HG03520 (cell line): ENCODE measurements at regions not wholly inside any gene's neighbourhood (a gene's known extent, or its start where the extent isn't known, plus 50 kb on each side); places are given as distances from the start of the nearest gene placed in this dataset.
"Not testable (repeated sequence)": the region's sequence is repeated elsewhere in the genome, so short reads cannot be mapped to it uniquely, and the experiment has no call there.

Experiments
- ATAC-seq: cut with Tn5 transposase; IDR thresholded peaks from one replicate; pipeline ENCODE4 v1.9.1; 2021; ENCODE audit warnings: mild to moderate bottlenecking, moderate library complexity; ENCODE audit not compliant: unreplicated experiment

DNA sequence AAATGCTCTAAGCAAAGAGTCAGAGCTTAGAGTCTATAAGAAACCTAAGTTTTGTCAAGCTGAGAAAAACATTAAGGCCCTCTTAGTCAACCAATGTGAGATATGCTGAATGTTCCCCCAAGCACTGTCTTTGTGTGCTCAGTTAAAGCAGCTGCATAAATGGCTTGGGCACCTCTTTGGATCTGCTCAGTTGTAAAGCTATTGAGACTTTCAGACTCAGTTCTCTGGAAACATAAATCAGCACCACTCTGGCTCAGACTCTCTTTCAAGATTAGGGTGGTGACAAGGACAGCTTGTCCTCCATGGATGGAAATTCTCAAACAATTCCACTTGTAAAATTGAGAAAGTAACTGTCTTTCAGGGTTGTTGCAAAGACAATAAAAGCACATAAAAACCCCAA lies 807.9 kb downstream of the PRELID2 start:
- no peak for ATAC-seq

DNA sequence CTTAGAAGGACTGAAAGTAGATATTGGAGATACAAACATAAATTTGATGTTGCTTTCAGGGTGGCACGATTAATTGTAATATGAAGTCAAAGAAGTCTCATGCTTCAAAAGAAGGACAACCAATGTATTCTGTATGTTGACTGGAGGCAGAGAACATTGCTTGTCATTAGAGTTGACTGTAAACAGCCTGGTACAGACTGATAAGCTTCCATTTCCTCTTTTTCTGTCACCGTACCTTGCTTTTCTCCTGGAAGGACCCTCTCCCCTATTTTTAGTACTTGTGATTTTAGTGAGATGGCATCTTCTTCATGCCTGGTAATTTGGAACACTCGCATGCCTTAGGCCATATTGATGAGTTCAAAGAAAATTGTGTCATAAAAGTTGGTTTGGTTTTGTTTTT lies 809.4 kb downstream of the PRELID2 start:
- no peak for ATAC-seq

DNA sequence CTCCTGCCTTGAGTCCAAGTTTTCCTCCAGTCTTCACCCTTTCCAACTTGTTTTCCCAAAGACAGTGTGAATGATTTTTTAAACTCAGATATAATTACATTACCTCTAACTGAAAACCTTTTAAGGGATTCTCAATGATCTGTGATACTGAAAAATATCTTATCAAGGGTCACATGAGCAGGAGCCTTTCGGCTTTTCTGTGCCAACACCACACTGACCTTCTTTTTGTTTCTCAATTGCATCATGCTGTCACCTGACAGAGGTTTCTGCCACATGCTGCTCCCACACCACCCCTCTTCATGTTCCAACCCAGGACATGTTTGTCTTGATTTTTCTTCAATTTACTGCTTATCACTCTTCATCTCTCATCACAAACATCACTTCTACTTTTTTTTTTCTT lies 820.0 kb downstream of the PRELID2 start:
- ATAC-seq: no peak

DNA sequence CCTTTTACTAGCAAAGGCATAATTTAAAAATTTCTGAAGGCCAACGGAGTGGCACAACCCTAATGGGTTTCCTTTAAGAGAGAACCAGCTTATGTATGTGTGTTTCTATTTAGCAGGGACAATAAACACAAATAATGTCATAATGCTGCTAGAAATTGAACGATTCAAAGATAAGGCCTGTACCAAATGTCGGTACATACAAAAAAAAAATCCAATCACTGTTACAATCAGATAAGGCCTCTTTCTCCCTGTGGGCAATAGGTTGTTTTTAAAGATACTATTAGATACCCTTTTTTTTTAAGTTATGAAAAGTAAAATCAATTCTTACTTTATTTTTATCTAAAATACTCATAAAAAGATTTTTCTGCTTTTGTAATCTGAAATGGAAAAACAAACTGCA lies 821.0 kb downstream of the PRELID2 start:
- no peak for ATAC-seq

DNA sequence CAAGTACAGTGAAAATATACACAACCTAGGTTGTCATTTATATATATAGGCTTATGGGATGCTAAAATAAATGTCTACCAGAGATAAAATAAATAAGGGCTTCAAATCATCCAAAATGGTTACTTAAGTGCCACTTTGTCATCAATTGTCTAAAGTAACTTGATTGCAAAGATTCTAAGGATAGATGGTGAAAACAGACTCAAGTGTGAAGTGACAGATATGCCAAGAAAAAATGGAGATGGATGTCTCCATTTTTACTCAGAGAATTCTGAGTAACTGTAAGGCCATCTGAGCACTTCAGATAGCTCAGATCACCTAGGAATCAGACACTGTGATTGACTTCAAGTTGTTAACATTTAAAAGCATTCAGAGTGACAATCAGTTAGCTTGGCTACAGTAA lies 824.3 kb downstream of the PRELID2 start:
- no peak for ATAC-seq

DNA sequence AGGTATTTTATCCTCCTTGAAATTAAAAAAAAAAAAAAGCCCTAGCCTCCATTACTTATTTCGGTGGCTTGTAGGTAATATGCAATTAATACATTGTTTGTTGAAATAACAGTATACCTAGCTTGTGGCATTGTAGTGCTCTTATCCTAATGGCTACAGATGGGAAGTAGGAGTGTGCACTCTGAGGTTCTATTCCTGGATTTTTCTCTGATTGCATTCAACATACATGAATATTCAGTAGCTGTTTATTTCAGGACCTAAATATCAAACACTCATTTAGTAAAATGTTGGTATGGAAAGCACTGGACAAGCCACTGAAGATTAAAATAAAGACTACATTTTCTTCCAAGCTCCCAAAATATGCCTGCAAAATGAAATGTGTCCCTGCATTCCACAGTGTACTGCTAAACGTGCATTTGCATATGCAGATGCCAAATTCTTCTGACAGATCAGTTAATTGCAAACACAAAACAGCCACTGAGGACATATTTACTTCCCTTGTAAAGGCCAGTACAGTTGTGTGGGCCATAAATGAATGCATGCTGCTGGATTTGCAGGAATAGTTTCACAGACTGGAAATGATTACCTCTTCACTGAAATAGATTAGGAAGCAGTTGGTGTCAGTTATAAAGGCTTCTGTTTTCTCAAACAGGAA lies 826.1 kb downstream of the PRELID2 start:
- no peak for ATAC-seq

DNA sequence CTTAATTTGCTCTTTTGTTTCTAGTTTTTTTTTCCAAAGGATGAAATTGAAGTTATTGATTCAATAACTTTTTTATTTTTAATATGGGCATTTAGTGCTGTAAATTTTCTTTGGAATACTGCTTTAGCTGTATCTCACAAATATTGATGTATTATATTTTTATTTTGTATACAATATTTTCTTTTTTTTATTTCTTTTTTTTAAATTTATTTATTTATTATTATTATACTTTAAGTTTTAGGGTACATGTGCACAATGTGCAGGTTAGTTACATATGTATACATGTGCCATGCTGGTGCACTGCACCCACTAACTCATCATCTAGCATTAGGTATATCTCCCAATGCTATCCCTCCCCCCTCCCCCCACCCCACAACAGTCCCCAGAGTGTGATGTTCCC lies 823.7 kb downstream of the KCTD16 start:
- not testable (repeated sequence) for ATAC-seq

DNA sequence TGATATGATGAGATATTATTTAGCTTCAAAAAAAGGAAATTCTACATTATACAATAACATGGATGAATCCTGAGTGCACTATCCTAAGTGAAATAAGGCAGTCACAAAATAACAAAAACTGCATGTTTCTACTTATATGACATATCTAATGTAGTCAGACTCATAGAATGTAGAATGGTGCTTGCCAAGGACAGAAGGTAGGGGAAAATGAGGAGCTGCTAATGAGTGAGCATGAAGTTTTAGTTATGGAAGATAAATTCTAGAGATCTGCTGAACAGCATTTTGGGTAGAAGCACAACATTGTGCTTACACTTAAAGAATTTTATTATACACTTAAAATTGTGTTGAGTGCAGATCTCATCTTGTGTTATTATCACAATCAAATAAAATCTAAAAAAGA lies 812.4 kb downstream of the KCTD16 start:
- no peak for ATAC-seq

DNA sequence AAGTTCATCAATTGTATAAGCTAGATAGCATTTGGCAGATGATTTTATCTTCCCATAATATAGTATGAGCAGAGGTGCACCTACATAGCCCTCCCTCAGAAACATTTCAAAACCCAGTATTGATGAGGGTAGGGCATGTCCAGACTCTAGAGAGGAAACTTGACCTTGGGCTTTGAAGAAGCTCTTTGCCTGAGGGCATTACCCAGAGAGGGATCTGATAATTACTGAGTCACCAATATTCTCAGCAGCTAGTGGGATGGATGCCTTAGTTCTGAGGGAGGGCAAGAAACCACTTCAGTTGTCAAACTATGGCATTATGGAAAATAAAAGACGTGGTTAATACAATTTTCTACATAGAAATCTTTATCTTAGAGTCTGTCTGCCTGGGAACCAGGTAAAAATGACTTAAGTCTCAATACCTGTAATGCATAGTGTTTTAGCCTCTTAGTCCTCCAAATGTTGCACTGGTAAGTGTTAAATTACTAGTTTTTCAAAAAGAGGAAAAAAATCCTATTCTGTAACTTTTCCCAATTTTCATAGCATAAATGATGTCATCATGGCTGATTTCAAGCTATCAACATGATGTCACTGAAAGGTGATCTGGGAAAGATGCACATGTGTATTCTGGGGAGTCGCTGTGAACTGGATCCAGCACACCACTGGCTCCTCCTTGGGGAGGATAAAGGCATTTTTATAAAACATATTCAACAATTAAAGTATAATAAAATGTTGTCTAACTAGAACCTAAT lies 809.0 kb downstream of the KCTD16 start:
- ATAC-seq: no peak

DNA sequence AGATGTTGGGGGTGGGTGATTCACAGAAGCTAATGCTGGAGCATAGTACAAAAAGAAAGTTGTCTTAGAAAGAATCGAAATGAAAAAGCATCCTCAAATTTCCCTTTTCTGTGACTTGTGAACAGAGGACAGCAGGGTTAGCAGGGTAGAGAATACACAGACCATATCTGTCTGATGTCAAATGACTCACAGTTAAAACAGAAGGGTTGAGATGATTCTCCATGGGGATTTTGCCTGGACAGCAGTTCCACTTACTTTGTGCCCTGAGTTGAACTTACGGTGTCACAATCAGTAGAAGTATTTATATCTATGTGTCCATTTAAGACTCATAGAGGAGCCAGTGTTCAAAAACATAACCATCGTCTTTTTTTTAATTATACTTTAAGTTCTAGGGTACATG lies 801.6 kb downstream of the KCTD16 start:
- no peak for ATAC-seq

DNA sequence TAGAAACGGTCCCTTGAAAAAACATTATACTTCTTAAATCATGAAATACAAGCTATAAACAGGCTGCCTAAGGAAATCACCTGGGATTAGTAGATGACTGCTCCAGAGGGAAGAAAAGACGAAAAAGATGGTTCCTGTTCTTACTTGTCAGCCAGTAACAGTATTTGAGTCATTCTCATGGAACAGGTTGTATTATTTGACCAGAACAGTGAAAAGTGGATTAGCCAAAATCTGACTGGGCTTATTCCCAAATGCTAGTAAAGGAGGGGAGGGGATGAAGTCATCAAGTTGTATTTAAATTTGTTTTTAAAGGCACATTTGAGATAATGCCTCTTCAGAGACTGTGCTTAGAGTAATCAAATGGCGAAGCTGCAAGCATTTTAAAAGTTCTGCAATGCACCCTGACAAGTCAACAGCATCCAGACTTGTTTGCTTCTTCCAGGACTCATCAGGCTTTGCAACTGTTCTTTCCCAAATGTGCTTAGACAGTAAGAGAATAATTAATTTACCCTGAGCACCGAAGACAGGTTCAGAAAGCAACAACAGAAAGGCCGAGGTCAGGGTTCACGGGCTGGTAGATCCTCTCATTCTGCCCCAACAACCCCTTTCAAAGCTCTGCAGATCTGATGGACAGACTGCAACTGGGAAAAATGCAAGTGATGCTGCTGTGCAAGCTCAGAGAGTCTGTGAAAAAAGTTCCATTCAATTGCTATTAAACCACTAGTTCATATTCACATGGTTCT lies 800.6 kb downstream of the KCTD16 start:
- ATAC-seq: no peak

DNA sequence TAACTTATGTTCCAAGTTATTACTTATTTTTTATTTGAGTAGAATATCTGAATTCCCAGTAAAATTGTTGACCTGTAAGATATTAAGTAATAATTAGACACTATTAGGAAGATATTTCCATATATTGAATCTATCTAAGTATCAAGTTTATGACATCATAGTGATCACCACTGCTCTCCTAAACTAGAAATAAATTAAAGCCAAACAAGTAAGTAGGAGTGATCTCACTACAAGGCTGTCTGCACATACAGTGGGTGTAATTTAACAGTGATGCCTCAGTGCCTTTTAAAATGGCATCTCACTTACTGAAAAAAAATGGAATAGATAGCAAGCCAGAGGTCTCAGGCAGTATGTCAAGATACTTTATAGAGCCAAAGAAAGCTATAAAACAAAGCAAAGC lies 789.6 kb downstream of the KCTD16 start:
- ATAC-seq: no peak

DNA sequence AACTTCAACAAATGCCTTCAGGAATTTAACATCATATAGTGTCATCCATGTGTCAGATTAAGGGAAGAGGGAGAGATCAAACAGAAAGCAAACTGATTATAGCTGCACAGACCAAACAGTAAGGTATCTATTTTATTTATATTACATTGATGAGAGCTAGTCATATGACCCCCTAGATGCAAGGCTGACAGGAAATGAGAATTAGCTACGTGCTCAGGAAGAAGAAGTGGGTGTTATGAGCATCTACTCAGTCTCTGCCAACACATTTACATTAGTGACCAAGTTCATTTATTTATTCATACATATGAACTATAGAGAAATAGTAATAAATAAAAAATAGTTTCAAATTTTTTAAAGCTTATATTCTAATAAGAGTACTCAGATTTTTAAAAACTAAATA lies 787.3 kb downstream of the KCTD16 start:
- ATAC-seq: no peak

DNA sequence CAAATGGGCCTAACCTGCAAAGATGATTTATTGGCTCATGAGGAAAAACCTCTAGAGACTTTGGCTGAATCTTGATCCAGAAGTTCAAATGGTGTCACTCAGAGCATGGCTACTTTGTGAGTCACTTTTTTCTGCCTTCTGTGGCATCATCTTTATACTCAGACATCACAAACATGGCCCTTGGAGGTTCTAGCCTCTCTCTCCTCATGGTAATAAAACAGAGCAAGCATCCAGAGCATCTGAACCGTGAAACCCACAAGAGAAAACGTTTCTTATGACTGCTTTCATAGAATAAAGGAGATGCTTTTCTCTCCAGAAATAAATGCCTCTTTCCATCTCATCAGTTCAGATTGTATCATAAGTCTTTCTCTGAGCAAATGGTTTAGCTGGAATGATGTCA lies 780.3 kb downstream of the KCTD16 start:
- ATAC-seq: no peak

DNA sequence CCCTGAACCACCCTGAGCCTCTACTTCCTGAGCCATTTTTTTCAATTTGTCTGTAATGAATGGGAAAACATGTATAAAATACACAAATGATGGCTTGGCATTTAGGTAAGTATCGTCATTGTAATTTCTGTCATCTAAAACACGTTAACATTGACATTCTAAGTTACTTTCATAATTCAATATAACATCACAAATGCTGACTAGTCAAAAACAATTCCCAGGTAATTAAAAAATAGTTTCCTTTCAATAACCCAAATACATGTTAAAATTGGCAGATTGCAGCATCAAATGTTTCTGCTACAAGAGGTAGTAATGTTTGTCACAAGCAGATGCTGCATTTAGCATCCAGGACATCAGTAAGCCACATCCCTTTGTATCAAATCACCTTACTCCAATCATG lies 776.4 kb downstream of the KCTD16 start:
- no peak for ATAC-seq

DNA sequence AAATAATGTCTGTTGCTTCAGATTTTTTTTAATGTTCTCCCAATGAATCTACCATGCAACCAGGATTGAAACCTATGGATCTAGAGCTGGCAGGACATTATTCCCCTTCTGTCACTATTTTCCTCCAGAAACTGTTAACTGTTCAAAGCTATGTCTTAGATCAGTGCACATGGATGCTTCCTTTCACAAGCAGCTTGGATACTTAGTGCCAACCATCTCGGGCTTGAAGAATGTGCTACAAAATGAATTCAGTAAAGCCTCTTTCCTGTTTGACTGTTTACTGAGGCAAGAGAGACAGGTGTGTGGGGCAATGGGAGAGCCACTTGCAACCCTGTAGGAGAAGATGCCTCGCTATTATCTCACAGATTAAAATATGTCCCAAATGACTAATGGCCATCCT lies 774.8 kb downstream of the KCTD16 start:
- ATAC-seq: no peak

DNA sequence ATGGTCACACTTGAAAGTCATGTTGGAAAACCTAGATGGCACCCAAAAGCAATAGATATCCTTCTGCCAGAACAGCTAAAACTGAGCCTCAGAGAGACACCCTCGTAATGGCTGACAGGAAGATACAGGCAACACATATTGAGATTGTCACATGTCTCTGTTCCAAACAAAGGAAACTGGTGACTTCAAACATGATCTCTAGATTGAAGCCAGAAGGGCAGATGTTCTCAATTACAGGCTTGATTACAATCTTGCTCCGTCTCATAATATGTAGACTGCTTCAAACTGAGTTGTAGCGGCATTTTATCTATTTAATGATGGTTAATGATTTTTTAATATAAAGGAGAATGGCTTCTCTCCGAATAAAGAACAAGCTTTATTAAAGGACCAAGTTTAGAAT lies 774.3 kb downstream of the KCTD16 start:
- no peak for ATAC-seq

DNA sequence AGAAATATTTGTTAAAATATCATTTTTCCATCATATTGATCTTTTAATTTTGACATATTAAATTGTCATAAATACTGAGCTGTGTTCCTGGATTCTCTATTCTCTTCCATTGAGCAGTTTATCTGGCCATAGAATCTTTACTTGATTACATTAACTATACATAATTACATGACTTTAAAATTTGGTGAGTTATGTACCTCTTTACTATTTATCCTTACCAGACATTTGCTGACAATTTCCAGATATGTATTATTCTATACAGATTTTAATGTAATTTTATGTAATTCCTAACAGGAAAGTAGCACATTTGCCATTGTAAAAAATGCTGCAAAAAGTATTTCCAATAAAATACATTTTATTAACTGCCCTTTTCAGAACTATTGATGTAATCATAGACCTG lies 770.3 kb downstream of the KCTD16 start:
- ATAC-seq: no peak

DNA sequence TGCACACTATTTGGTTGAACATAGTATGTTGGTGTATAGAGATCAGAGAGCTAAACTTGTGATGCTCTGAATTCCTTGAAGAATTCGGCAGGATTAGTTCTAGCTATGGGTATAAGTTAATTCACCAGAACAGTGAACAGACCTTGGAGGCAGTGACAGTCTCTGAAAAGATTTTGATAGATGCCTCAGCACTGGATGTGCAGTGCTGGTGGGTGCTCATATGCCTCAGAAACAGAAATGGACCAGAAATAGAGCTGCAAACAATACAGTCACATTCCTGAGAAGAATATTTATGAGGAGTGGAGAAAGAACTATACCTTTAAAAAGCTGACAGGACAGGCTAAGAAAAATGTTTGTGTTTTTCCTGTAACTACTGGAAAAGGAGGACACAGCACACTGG lies 747.7 kb downstream of the KCTD16 start:
- no peak for ATAC-seq

DNA sequence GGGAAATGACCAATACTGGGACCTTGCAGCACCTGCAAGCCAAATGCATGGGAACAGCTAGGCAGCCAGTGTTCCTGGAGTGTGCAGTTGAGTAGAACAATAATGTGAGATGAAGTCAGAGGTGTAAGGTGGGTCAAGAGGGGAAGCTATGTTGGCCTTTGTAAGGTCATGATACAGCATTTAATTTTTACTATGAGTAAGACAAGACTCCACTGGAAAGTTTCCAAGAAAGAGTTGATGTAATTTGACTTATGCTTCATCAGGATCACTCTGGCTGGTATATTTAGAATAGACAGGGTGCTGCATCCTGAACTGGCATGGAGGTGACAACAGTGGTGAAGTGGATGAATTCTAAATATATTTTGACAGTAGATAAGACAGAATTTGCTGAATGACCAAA lies 744.8 kb downstream of the KCTD16 start:
- ATAC-seq: no peak

DNA sequence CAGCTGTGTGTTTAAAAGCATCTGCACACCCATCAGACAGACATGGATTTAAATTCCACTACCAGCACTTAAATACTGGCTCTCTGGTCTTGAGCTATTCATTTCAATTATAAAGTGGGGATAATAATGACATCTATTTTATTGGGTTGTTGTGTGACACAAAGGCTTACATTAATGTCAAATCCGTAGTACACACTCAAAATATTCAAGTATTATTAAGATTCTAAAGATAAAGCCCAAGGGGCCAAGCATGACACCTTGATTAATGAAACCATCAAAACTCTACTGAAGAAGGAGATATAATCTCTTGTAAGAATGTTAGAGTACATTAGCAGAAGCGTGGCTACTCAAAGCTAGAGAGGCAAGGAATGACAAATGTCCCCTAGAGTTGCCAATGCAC lies 743.0 kb downstream of the KCTD16 start:
- ATAC-seq: no peak

DNA sequence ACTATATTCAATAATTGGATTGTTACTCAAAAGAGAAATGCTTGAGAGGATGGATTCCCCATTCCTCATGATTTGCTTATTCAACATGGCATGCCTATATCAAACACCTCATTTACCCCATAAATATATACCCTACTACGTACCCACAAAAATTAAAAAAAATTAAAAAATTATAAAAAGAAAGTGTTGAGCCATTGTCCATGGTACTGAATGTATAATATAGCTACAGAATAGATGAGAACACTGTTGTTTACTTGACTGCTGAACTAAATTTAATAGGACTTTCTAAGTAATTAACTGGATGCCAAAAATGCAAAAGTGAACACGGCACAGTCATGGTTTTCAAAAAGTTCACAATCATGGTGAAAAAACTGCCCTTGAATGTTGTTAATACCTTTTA lies 725.8 kb downstream of the KCTD16 start:
- no peak for ATAC-seq
